GM23338 (cell line): ENCODE measurements at regions not wholly inside any gene's neighbourhood (a gene's known extent, or its start where the extent isn't known, plus 50 kb on each side); places are given as distances from the start of the nearest gene placed in this dataset.
A peak's percentile ranks its signal among the peaks of the same experiment; 100 is the strongest.

Source experiments
- ATAC-seq: fragments of 200-7000 bp; cut with Tn5 transposase; 3 replicates; pipeline ENCODE4 v1.9.1; 2020
- DNase-seq: peaks from one replicate; pipeline ENCODE4 v3.0.0-alpha.2; 2015; ENCODE audit warnings: low spot score
- H2AFZ ChIP-seq: fragments of 200-600 bp; sonication (generic); 2 replicates; pipeline ENCODE4 v1.8.0; 2016; ENCODE audit warnings: antibody characterized with exemption, mild to moderate bottlenecking, moderate library complexity
- H3F3A ChIP-seq: fragments of 200-600 bp; sonication (generic); replicated peaks from 2 replicates; pipeline ENCODE4 v1.8.0; 2017; ENCODE audit warnings: antibody characterized with exemption, mixed run types, low read depth
- H3K27ac ChIP-seq: fragments of 200-600 bp; sonication (generic); 2 replicates; pipeline ENCODE4 v1.6.1; 2016; ENCODE audit warnings: low read depth
- H3K27me3 ChIP-seq: fragments of 200-600 bp; sonication (generic); 2 replicates; pipeline ENCODE4 v1.8.0; 2016; ENCODE audit warnings: mild to moderate bottlenecking, mixed run types, moderate library complexity; ENCODE audit not compliant: insufficient read depth
- H3K36me3 ChIP-seq: fragments of 200-600 bp; sonication (generic); 2 replicates; pipeline ENCODE4 v1.8.0; 2016; ENCODE audit warnings: mild to moderate bottlenecking; ENCODE audit not compliant: insufficient read depth
- H3K4me1 ChIP-seq: fragments of 200-600 bp; sonication (generic); 2 replicates; pipeline ENCODE4 v1.8.0; 2016; ENCODE audit warnings: mild to moderate bottlenecking, moderate library complexity; ENCODE audit not compliant: insufficient read depth
- H3K4me2 ChIP-seq: fragments of 200-600 bp; sonication (generic); 2 replicates; pipeline ENCODE4 v1.7.1; 2017; ENCODE audit warnings: mixed run types
- H3K4me3 ChIP-seq: fragments of 200-600 bp; sonication (generic); 2 replicates; pipeline ENCODE4 v1.6.1; 2016; ENCODE audit warnings: mixed run types
- H3K79me2 ChIP-seq: fragments of 200-600 bp; sonication (generic); replicated peaks from 2 replicates; pipeline ENCODE4 v1.8.0; 2017; ENCODE audit warnings: mild to moderate bottlenecking; ENCODE audit not compliant: insufficient read depth
- H3K9me2 ChIP-seq: fragments of 200-600 bp; sonication (generic); 2 replicates; pipeline ENCODE4 v1.8.0; 2017; ENCODE audit not compliant: insufficient read depth
- H4K20me1 ChIP-seq: fragments of 200-600 bp; sonication (generic); replicated peaks from 2 replicates; pipeline ENCODE4 v1.8.0; 2017; ENCODE audit warnings: mild to moderate bottlenecking; ENCODE audit not compliant: insufficient read depth
- H3K27ac Mint-ChIP-seq: 2 replicates; pipeline ENCODE4 v1.8.0; 2020; ENCODE audit warnings: inconsistent platforms, mild to moderate bottlenecking, moderate library complexity, mixed read lengths
- H3K27me3 Mint-ChIP-seq: 3 replicates; pipeline ENCODE4 v1.8.0; 2022; ENCODE audit warnings: low read depth, mild to moderate bottlenecking, moderate library complexity, mixed read lengths, inconsistent platforms; ENCODE audit not compliant: insufficient read depth, poor library complexity
- H3K36me3 Mint-ChIP-seq: 3 replicates; pipeline ENCODE4 v1.8.0; 2021; ENCODE audit warnings: low read depth, mild to moderate bottlenecking, inconsistent platforms, moderate library complexity, mixed read lengths
- H3K4me1 Mint-ChIP-seq: 3 replicates; pipeline ENCODE4 v1.8.0; 2020; ENCODE audit warnings: mild to moderate bottlenecking, inconsistent platforms, mixed read lengths
- H3K4me3 Mint-ChIP-seq: 3 replicates; pipeline ENCODE4 v1.8.0; 2021; ENCODE audit warnings: moderate library complexity, mild to moderate bottlenecking, inconsistent platforms, mixed read lengths
- H3K9me3 Mint-ChIP-seq: 3 replicates; pipeline ENCODE4 v1.8.0; 2020; ENCODE audit warnings: moderate library complexity, mild to moderate bottlenecking, inconsistent platforms, mixed read lengths
- CREB1 ChIP-seq: fragments of 250-450 bp; sonication (Bioruptor Pico); IDR thresholded peaks from 2 replicates; pipeline ENCODE4 v1.5.0; 2020; ENCODE audit warnings: low read depth, mild to moderate bottlenecking, moderate library complexity
- CTCF ChIP-seq, 2 experiments: fragments of 200-600 bp in 1 of 2; sonication (generic) in 1 of 2; conservative IDR thresholded peaks; 2 replicates each; pipeline versions ENCODE4 v1.5.1 to v1.6.1; 2016 to 2017; ENCODE audit warnings: antibody characterized with exemption in 2 of 2, low read depth in 2 of 2, mild to moderate bottlenecking in 2 of 2, moderate library complexity in 1 of 2
- ETS1 ChIP-seq: IDR thresholded peaks from 2 replicates; pipeline ENCODE4 v1.6.1; 2016; ENCODE audit warnings: antibody characterized with exemption
- EZH2 ChIP-seq: fragments of 200-600 bp; sonication (generic); IDR thresholded peaks from one replicate; pipeline ENCODE4 v1.8.0; 2017; ENCODE audit warnings: antibody characterized with exemption, mild to moderate bottlenecking, low read depth; ENCODE audit not compliant: unreplicated experiment
- EZH2phosphoT487 ChIP-seq: fragments of 200-600 bp; sonication (generic); IDR thresholded peaks from one replicate; pipeline ENCODE4 v1.8.1; 2018; ENCODE audit warnings: antibody characterized with exemption; ENCODE audit not compliant: unreplicated experiment
- JUNB ChIP-seq: IDR thresholded peaks from one replicate; pipeline ENCODE4 v1.6.1; 2016; ENCODE audit warnings: antibody characterized with exemption; ENCODE audit not compliant: unreplicated experiment
- NANOG ChIP-seq: IDR thresholded peaks from 2 replicates; pipeline ENCODE4 v1.6.1; 2016; ENCODE audit warnings: antibody characterized with exemption, borderline replicate concordance
- POLR2AphosphoS5 ChIP-seq: IDR thresholded peaks from 2 replicates; pipeline ENCODE4 v1.6.1; 2016; ENCODE audit warnings: antibody characterized with exemption, low read depth
- STAT1 ChIP-seq: IDR thresholded peaks from one replicate; pipeline ENCODE4 v1.6.1; 2016; ENCODE audit warnings: antibody characterized with exemption; ENCODE audit not compliant: unreplicated experiment
- ZNF114 ChIP-seq: fragments of 250-450 bp; sonication (Bioruptor Pico); IDR thresholded peaks from 2 replicates; pipeline ENCODE4 v1.5.0; 2020; ENCODE audit warnings: mild to moderate bottlenecking, moderate library complexity
- ZNF331 ChIP-seq: fragments of 250-450 bp; sonication (Bioruptor Pico); IDR thresholded peaks from 2 replicates; pipeline ENCODE4 v1.5.0; 2020; ENCODE audit warnings: low read depth, mild to moderate bottlenecking, moderate library complexity
- ZNF462 ChIP-seq: fragments of 250-450 bp; sonication (Bioruptor Pico); IDR thresholded peaks from 2 replicates; pipeline ENCODE4 v1.5.0; 2020; ENCODE audit warnings: mild to moderate bottlenecking, moderate library complexity
- TF ChIP-seq, protein P1 (sequence below): IDR thresholded peaks from one replicate; pipeline ENCODE4 v1.6.1; 2018; ENCODE audit warnings: antibody characterized with exemption; ENCODE audit not compliant: unreplicated experiment

DNA sequence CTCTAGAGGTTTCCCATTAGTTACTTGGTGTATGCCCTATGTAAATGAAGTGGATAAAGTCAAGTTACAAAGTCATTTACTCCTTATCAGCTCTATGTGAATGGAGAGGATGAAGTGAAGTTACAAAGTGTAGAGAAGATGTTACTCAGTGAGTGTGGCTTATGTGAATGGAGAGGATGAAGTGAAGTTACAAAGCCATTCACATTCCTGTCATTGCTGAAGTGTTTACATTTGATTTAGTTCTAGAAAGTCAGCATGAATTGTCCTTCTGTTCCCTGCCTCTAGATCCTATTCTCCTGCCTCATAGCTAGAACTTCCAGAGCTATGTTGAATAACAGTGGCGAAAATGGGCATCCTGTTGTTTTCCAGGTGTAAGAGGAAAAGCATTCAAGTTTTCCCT, 880.1 kb downstream of the DNAJB9 start:
- Mint-ChIP-seq H3K4me3 (no peak overlapping the region), H3K9me3 (peaks cover 9% of the 10 kb centered on the region), H3K36me3 (peaks cover 3% of the 10 kb centered on the region; the same call in 1 of the 3 replicates), H3K27ac (no peak overlapping the region), H3K27me3 (no peaks in the 10 kb centered on the region), H3K4me1 (no peaks in the 10 kb centered on the region)
- Histone ChIP-seq H4K20me1 (no peaks in the 10 kb centered on the region), H3F3A (no peaks in the 10 kb centered on the region), H3K4me2 (no peak overlapping the region), H3K36me3 (no peaks in the 10 kb centered on the region), H3K79me2 (no peaks in the 10 kb centered on the region), H2AFZ (no peak overlapping the region), H3K4me3 (no peak overlapping the region), H3K27me3 (no peaks in the 10 kb centered on the region), H3K4me1 (no peaks in the 10 kb centered on the region), H3K9me2 (no peaks in the 10 kb centered on the region), H3K27ac (no peak overlapping the region)
- ATAC-seq (no peak), DNase-seq (peak; percentile 38)
- TF ChIP-seq JUNB (no peak), POLR2AphosphoS5 (no peak), EZH2 (no peak), ZNF462 (CRISPR knock-in tag) (no peak), NANOG (no peak), STAT1 (no peak), ZNF114 (CRISPR knock-in tag) (no peak), CREB1 (CRISPR knock-in tag) (no peak), EZH2phosphoT487 (no peak), CTCF (conservative IDR thresholded peaks at IDR 0.05; ENCODE audit: low read depth in 2 of 2) (no peak), ZNF331 (CRISPR knock-in tag) (no peak), ETS1 (no peak)
- TF ChIP-seq, protein P1, sequence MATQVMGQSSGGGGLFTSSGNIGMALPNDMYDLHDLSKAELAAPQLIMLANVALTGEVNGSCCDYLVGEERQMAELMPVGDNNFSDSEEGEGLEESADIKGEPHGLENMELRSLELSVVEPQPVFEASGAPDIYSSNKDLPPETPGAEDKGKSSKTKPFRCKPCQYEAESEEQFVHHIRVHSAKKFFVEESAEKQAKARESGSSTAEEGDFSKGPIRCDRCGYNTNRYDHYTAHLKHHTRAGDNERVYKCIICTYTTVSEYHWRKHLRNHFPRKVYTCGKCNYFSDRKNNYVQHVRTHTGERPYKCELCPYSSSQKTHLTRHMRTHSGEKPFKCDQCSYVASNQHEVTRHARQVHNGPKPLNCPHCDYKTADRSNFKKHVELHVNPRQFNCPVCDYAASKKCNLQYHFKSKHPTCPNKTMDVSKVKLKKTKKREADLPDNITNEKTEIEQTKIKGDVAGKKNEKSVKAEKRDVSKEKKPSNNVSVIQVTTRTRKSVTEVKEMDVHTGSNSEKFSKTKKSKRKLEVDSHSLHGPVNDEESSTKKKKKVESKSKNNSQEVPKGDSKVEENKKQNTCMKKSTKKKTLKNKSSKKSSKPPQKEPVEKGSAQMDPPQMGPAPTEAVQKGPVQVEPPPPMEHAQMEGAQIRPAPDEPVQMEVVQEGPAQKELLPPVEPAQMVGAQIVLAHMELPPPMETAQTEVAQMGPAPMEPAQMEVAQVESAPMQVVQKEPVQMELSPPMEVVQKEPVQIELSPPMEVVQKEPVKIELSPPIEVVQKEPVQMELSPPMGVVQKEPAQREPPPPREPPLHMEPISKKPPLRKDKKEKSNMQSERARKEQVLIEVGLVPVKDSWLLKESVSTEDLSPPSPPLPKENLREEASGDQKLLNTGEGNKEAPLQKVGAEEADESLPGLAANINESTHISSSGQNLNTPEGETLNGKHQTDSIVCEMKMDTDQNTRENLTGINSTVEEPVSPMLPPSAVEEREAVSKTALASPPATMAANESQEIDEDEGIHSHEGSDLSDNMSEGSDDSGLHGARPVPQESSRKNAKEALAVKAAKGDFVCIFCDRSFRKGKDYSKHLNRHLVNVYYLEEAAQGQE = no peak
